H4 (cell line): ENCODE measurements at regions not wholly inside any gene's neighbourhood (a gene's known extent, or its start where the extent isn't known, plus 50 kb on each side); places are given as distances from the start of the nearest gene placed in this dataset.

Experiments used
- DNase-seq: peaks from one replicate; pipeline ENCODE4 v3.0.0-alpha.2; 2015; ENCODE audit warnings: low spot score

GRCh38 chr4:137676357-137676998 lies 144.2 kb upstream of the PCDH18 start:
- DNase-seq, result no peak

- DNase-seq, result no peak
Observed at GRCh38 chr4:137674066-137674465, 141.8 kb upstream of the PCDH18 start.

GRCh38 chr4:137668885-137669545 lies 136.7 kb upstream of the PCDH18 start:
- DNase-seq, result no peak

GRCh38 chr4:137664416-137664815 lies 132.1 kb upstream of the PCDH18 start:
- DNase-seq, result no peak

GRCh38 chr4:137664046-137664387 lies 131.7 kb upstream of the PCDH18 start:
- peak; percentile 90 for DNase-seq

- no peak for DNase-seq
Observed at GRCh38 chr4:137663251-137664045, 131.2 kb upstream of the PCDH18 start.

GRCh38 chr4:137661693-137662092 lies 129.4 kb upstream of the PCDH18 start:
- no peak for DNase-seq

GRCh38 chr4:137660211-137660610 lies 127.9 kb upstream of the PCDH18 start:
- no peak for DNase-seq

GRCh38 chr4:137659431-137659830 lies 127.1 kb upstream of the PCDH18 start:
- no peak for DNase-seq

- no peak for DNase-seq
Observed at GRCh38 chr4:137656661-137657060, 124.4 kb upstream of the PCDH18 start.

- peak; percentile 66 for DNase-seq
Observed at GRCh38 chr4:137655302-137655701, 123.0 kb upstream of the PCDH18 start.

GRCh38 chr4:137651128-137651527 lies 118.8 kb upstream of the PCDH18 start:
- DNase-seq, result peak; percentile 93

- peak; percentile 85 for DNase-seq
Observed at GRCh38 chr4:137649711-137650450, 117.6 kb upstream of the PCDH18 start.

- no peak for DNase-seq
Observed at GRCh38 chr4:137648531-137648930, 116.2 kb upstream of the PCDH18 start.

GRCh38 chr4:137647375-137647774 lies 115.1 kb upstream of the PCDH18 start:
- DNase-seq, result no peak

- no peak for DNase-seq
Observed at GRCh38 chr4:137644201-137644600, 111.9 kb upstream of the PCDH18 start.

GRCh38 chr4:137641544-137641943 lies 109.2 kb upstream of the PCDH18 start:
- no peak for DNase-seq

GRCh38 chr4:137640838-137641158 lies 108.5 kb upstream of the PCDH18 start:
- DNase-seq, result no peak

- no peak for DNase-seq
Observed at GRCh38 chr4:137640156-137640837, 108.0 kb upstream of the PCDH18 start.

GRCh38 chr4:137638934-137639333 lies 106.6 kb upstream of the PCDH18 start:
- DNase-seq, result no peak

- DNase-seq, result no peak
Observed at GRCh38 chr4:137635601-137636000, 103.3 kb upstream of the PCDH18 start.

GRCh38 chr4:137635108-137635507 lies 102.8 kb upstream of the PCDH18 start:
- DNase-seq, result no peak
